ENCODE measurements at regions not wholly inside any gene's neighbourhood (a gene's known extent, or its start where the extent isn't known, plus 50 kb on each side); places are given as distances from the start of the nearest gene placed in this dataset.

GRCh38 chr12:13536219-13536910, 339.8 kb downstream of the EMP1 start:
- Histone ChIP-seq H3K27ac (ENCODE audit: insufficient read depth, low read length) (no peak overlapping the region), H3K27me3 (ENCODE audit: control insufficient read depth, insufficient read depth, low read length) (no peaks in the 10 kb centered on the region), H3K4ac (ENCODE audit: low read depth, low read length) (no peak overlapping the region), H2BK15ac (ENCODE audit: low read depth, low read length) (no peak overlapping the region), H2BK20ac (ENCODE audit: low read depth, low read length) (no peak overlapping the region), H2AK9ac (replicated peaks; ENCODE audit: low read depth, low read length, poor library complexity) (no peak overlapping the region), H3K36me3 (ENCODE audit: control insufficient read depth, insufficient read depth, low read length) (no peaks in the 10 kb centered on the region), H2AFZ (replicated peaks; ENCODE audit: low read length, poor library complexity) (no peak overlapping the region), H2BK5ac (ENCODE audit: low read depth, low read length, poor library complexity, severe bottlenecking) (no peak overlapping the region), H3K23ac (ENCODE audit: low read depth, low read length) (no peak overlapping the region), H3K9ac (ENCODE audit: low read depth, low read length) (no peak overlapping the region), H3K4me3 (ENCODE audit: insufficient read depth, low read depth, low read length) (no peak overlapping the region), H3K9me3 (ENCODE audit: control insufficient read depth, insufficient read depth, low read length) (no peaks in the 10 kb centered on the region), H4K20me1 (ENCODE audit: insufficient read depth, low read length) (no peaks in the 10 kb centered on the region), H4K8ac (ENCODE audit: low read depth in 2 of 2, low read length in 2 of 2) (no peak overlapping the region), H4K5ac (ENCODE audit: low read depth, low read length) (no peak overlapping the region), H3K56ac (ENCODE audit: extremely low read depth, insufficient read depth, low read length) (no peak overlapping the region), H3K9me1 (ENCODE audit: insufficient read depth, low read length) (no peaks in the 10 kb centered on the region), H3K4me2 (ENCODE audit: low read depth, low read length) (no peak overlapping the region), H2AK5ac (ENCODE audit: low read depth, low read length) (no peak overlapping the region), H3K14ac (replicated peaks; ENCODE audit: low read depth, low read length) (no peak overlapping the region), H4K91ac (ENCODE audit: insufficient read depth, low read depth, low read length) (no peak overlapping the region), H3K4me1 (ENCODE audit: control insufficient read depth, insufficient read depth, low read length) (no peaks in the 10 kb centered on the region), H3K79me1 (ENCODE audit: low read depth in 1 of 2, low read length in 2 of 2) (no peaks in the 10 kb centered on the region), H2BK120ac (ENCODE audit: low read depth, low read length) (no peak overlapping the region), H3K18ac (ENCODE audit: low read depth, low read length) (no peak overlapping the region)
- BruUV-seq (replicated peaks), result no TSS peak
- in situ Hi-C loops (cut with MboI; ENCODE audit: low sequenced_read_pairs) (loop anchor here (25.0 kb wide), 3 partner anchors 249 to 624 kb away; partner anchors contain the start of gene FAM234B), dilution Hi-C loops (cut with HindIII; ENCODE audit: low sequenced_read_pairs, unreplicated experiment) (no loop called here), intact Hi-C loops (cut with micrococcal nuclease) (loop anchor here (5.0 kb wide), 1 partner anchor 631 kb away; no protein-coding TSS in a partner anchor)
- POLR2A ChIA-PET (ENCODE audit: unreplicated experiment), result no interaction called here
- ATAC-seq (ENCODE audit: low read depth) (no peak), DNase-seq (no peak)
- WGBS, 2 experiments (ENCODE audit: extremely low coverage in 2 of 2, insufficient read length in 1 of 2), result 17% methylated on average over 1 of the region's 7 CpGs; no CpG with 5 or more reads in 1 of the 2 experiments
- CTCF ChIA-PET, result interaction anchor here (0.8 to 1.5 kb wide), 2 partner anchors 258 to 280 kb away, joined by 3 to 7 read pairs; no protein-coding TSS in a partner anchor
- no peak for TF ChIP-seq CHD1 (IDR thresholded peaks at IDR 0.05; ENCODE audit: low read depth, low read length)

All from IMR-90 (cell line).